ENCODE measurements at regions not wholly inside any gene's neighbourhood (a gene's known extent, or its start where the extent isn't known, plus 50 kb on each side); places are given as distances from the start of the nearest gene placed in this dataset.

GRCh38 chr10:69710008-69710888 lies 80.2 kb downstream of the FAM241B start:
- no peak for TF ChIP-seq CTCF (IDR thresholded peaks at IDR 0.05)
- no peak for TF ChIP-seq POLR2AphosphoS5 (IDR thresholded peaks at IDR 0.05; ENCODE audit: insufficient read depth in 1 of 2, low read depth in 1 of 2)

All from vagina (tissue), 2 donors.